ENCODE measurements at regions not wholly inside any gene's neighbourhood (a gene's known extent, or its start where the extent isn't known, plus 50 kb on each side); places are given as distances from the start of the nearest gene placed in this dataset.
A peak's percentile ranks its signal among the peaks of the same experiment; 100 is the strongest.
"Not testable (repeated sequence)": the region's sequence is repeated elsewhere in the genome, so short reads cannot be mapped to it uniquely, and the experiment has no call there.

- peak overlapping the region; percentile 78 for H3K4me3 Mint-ChIP-seq
- H3K27me3 Mint-ChIP-seq = peaks cover 18% of the 10 kb centered on the region
- peak overlapping the region; percentile 64 for H3K27ac Mint-ChIP-seq (ENCODE audit: low read depth)
- H3K9me3 Mint-ChIP-seq = no peaks in the 10 kb centered on the region
- ATAC-seq (replicated peaks; ENCODE audit: extremely low read depth, poor library complexity, severe bottlenecking) (no peak), DNase-seq (ENCODE audit: low spot score in 2 of 2) (no peak)
- H3K4me1 Mint-ChIP-seq = peaks cover 16% of the 10 kb centered on the region
- peaks cover 5% of the 10 kb centered on the region for H3K36me3 Mint-ChIP-seq (ENCODE audit: insufficient read depth)
Measured at GRCh38 chr22:22166941-22167713, 77.5 kb upstream of the VPREB1 start.

GRCh38 chr22:22165936-22166710 is 78.5 kb upstream of the VPREB1 start:
- no peak for DNase-seq (ENCODE audit: low spot score in 2 of 2)
- Mint-ChIP-seq H3K4me3 (no peak overlapping the region), H3K4me1 (peaks cover 16% of the 10 kb centered on the region), H3K36me3 (ENCODE audit: insufficient read depth) (peaks cover 5% of the 10 kb centered on the region), H3K9me3 (no peaks in the 10 kb centered on the region), H3K27ac (ENCODE audit: low read depth) (no peak overlapping the region), H3K27me3 (peaks cover 18% of the 10 kb centered on the region)
- ATAC-seq (replicated peaks; ENCODE audit: extremely low read depth, poor library complexity, severe bottlenecking) = no peak

- Mint-ChIP-seq H3K27ac (ENCODE audit: low read depth) (peak overlapping the region; percentile 14), H3K4me3 (no peak overlapping the region), H3K36me3 (ENCODE audit: insufficient read depth) (peaks cover 5% of the 10 kb centered on the region), H3K4me1 (peaks cover 16% of the 10 kb centered on the region), H3K27me3 (peaks cover 18% of the 10 kb centered on the region), H3K9me3 (no peaks in the 10 kb centered on the region)
- ATAC-seq (replicated peaks; ENCODE audit: extremely low read depth, poor library complexity, severe bottlenecking) (no peak), DNase-seq (ENCODE audit: low spot score in 2 of 2) (no peak)
Measured at GRCh38 chr22:22164541-22165272, 79.9 kb upstream of the VPREB1 start.

GRCh38 chr22:22161924-22162851 is 82.4 kb upstream of the VPREB1 start:
- peaks cover 18% of the 10 kb centered on the region for H3K27me3 Mint-ChIP-seq
- no peaks in the 10 kb centered on the region for H3K36me3 Mint-ChIP-seq (ENCODE audit: insufficient read depth)
- ATAC-seq (replicated peaks; ENCODE audit: extremely low read depth, poor library complexity, severe bottlenecking) (no peak), DNase-seq (ENCODE audit: low spot score in 2 of 2) (no peak)
- no peaks in the 10 kb centered on the region for H3K9me3 Mint-ChIP-seq
- H3K4me1 Mint-ChIP-seq = peaks cover 3% of the 10 kb centered on the region
- H3K27ac Mint-ChIP-seq (ENCODE audit: low read depth) = no peak overlapping the region
- no peak overlapping the region for H3K4me3 Mint-ChIP-seq

- H3K27me3 Mint-ChIP-seq = peaks cover 18% of the 10 kb centered on the region
- H3K9me3 Mint-ChIP-seq; DNase-seq (ENCODE audit: low spot score in 2 of 2); H3K4me1 Mint-ChIP-seq; H3K27ac Mint-ChIP-seq (ENCODE audit: low read depth); ATAC-seq (replicated peaks; ENCODE audit: extremely low read depth, poor library complexity, severe bottlenecking); H3K36me3 Mint-ChIP-seq (ENCODE audit: insufficient read depth); H3K4me3 Mint-ChIP-seq: not testable (repeated sequence)
Measured at GRCh38 chr22:22160768-22161167, 83.8 kb upstream of the VPREB1 start.

GRCh38 chr22:22159384-22159783 is 85.2 kb upstream of the VPREB1 start:
- Mint-ChIP-seq H3K9me3 (no peaks in the 10 kb centered on the region), H3K27ac (ENCODE audit: low read depth) (no peak overlapping the region), H3K4me1 (peaks cover 6% of the 10 kb centered on the region), H3K27me3 (peaks cover 13% of the 10 kb centered on the region), H3K4me3 (no peak overlapping the region), H3K36me3 (ENCODE audit: insufficient read depth) (no peaks in the 10 kb centered on the region)
- no peak for ATAC-seq (replicated peaks; ENCODE audit: extremely low read depth, poor library complexity, severe bottlenecking)
- no peak for DNase-seq (ENCODE audit: low spot score in 2 of 2)

GRCh38 chr22:22158965-22159364 is 85.6 kb upstream of the VPREB1 start:
- DNase-seq (ENCODE audit: low spot score in 2 of 2) = no peak
- no peak for ATAC-seq (replicated peaks; ENCODE audit: extremely low read depth, poor library complexity, severe bottlenecking)
- Mint-ChIP-seq H3K27me3 (peaks cover 9% of the 10 kb centered on the region), H3K4me3 (no peak overlapping the region), H3K36me3 (ENCODE audit: insufficient read depth) (no peaks in the 10 kb centered on the region), H3K4me1 (peaks cover 6% of the 10 kb centered on the region), H3K9me3 (no peaks in the 10 kb centered on the region), H3K27ac (ENCODE audit: low read depth) (no peak overlapping the region)

GRCh38 chr22:22158207-22158816 is 86.3 kb upstream of the VPREB1 start:
- DNase-seq (ENCODE audit: low spot score in 2 of 2) (no peak), ATAC-seq (replicated peaks; ENCODE audit: extremely low read depth, poor library complexity, severe bottlenecking) (no peak)
- Mint-ChIP-seq H3K27me3 (peaks cover 2% of the 10 kb centered on the region), H3K9me3 (no peaks in the 10 kb centered on the region), H3K27ac (ENCODE audit: low read depth) (no peak overlapping the region), H3K4me3 (no peak overlapping the region), H3K4me1 (peaks cover 6% of the 10 kb centered on the region), H3K36me3 (ENCODE audit: insufficient read depth) (no peaks in the 10 kb centered on the region)

GRCh38 chr22:22157348-22157725 is 87.2 kb upstream of the VPREB1 start:
- Mint-ChIP-seq H3K27ac (ENCODE audit: low read depth) (no peak overlapping the region), H3K27me3 (no peaks in the 10 kb centered on the region), H3K9me3 (no peaks in the 10 kb centered on the region), H3K4me1 (peaks cover 6% of the 10 kb centered on the region), H3K4me3 (no peak overlapping the region), H3K36me3 (ENCODE audit: insufficient read depth) (no peaks in the 10 kb centered on the region)
- DNase-seq (ENCODE audit: low spot score in 2 of 2) = no peak
- ATAC-seq (replicated peaks; ENCODE audit: extremely low read depth, poor library complexity, severe bottlenecking) = no peak

GRCh38 chr22:22156716-22157347 is 87.8 kb upstream of the VPREB1 start:
- H3K36me3 Mint-ChIP-seq (ENCODE audit: insufficient read depth) = no peaks in the 10 kb centered on the region
- ATAC-seq (replicated peaks; ENCODE audit: extremely low read depth, poor library complexity, severe bottlenecking) (peak; percentile 67), DNase-seq (ENCODE audit: low spot score in 2 of 2) (peak; percentile 33 to 50)
- peaks cover 4% of the 10 kb centered on the region for H3K27me3 Mint-ChIP-seq
- H3K27ac Mint-ChIP-seq (ENCODE audit: low read depth) = peak overlapping the region; percentile 44
- peaks cover 6% of the 10 kb centered on the region for H3K4me1 Mint-ChIP-seq
- H3K9me3 Mint-ChIP-seq = no peaks in the 10 kb centered on the region
- H3K4me3 Mint-ChIP-seq = no peak overlapping the region

- H3K27me3 Mint-ChIP-seq = peaks cover 9% of the 10 kb centered on the region
- peaks cover 6% of the 10 kb centered on the region for H3K4me1 Mint-ChIP-seq
- no peak overlapping the region for H3K4me3 Mint-ChIP-seq
- no peak for DNase-seq (ENCODE audit: low spot score in 2 of 2)
- no peaks in the 10 kb centered on the region for H3K9me3 Mint-ChIP-seq
- ATAC-seq (replicated peaks; ENCODE audit: extremely low read depth, poor library complexity, severe bottlenecking) = no peak
- H3K27ac Mint-ChIP-seq (ENCODE audit: low read depth) = no peak overlapping the region
- H3K36me3 Mint-ChIP-seq (ENCODE audit: insufficient read depth) = no peaks in the 10 kb centered on the region
Measured at GRCh38 chr22:22156348-22156715, 88.3 kb upstream of the VPREB1 start.

Data from central memory CD8-positive, alpha-beta T cell (primary cell).